Uterus (tissue), 2 donors: ENCODE measurements at regions not wholly inside any gene's neighbourhood (a gene's known extent, or its start where the extent isn't known, plus 50 kb on each side); places are given as distances from the start of the nearest gene placed in this dataset.
"Not testable (repeated sequence)": the region's sequence is repeated elsewhere in the genome, so short reads cannot be mapped to it uniquely, and the experiment has no call there.

Source experiments
- CTCF ChIP-seq, 4 experiments: fragments of 200-600 bp in 2 of 4; fragments of 450-650 bp in 2 of 4; sonication (generic) in 2 of 4; IDR thresholded peaks; one replicate each; pipeline ENCODE4 v1.5.1; 2016 to 2019; ENCODE audit warnings: antibody characterized with exemption in 4 of 4, mild to moderate bottlenecking in 2 of 4, moderate library complexity in 1 of 4
- POLR2A ChIP-seq, 2 donors: fragments of 450-650 bp; IDR thresholded peaks; one replicate each; pipeline ENCODE4 v1.6.1; 2016; ENCODE audit warnings: antibody characterized with exemption in 2 of 2, mild to moderate bottlenecking in 1 of 2, moderate library complexity in 1 of 2

GRCh38 chr16:88161623-88162275 is 210.5 kb downstream of the BANP start:
- not testable (repeated sequence) for TF ChIP-seq POLR2A, CTCF (IDR thresholded peaks at IDR 0.05)
